ENCODE measurements at regions not wholly inside any gene's neighbourhood (a gene's known extent, or its start where the extent isn't known, plus 50 kb on each side); places are given as distances from the start of the nearest gene placed in this dataset.

- POLR2A ChIA-PET, result interaction anchor here (0.5 kb wide), 1 partner anchor 268 kb away, joined by 3 read pairs; no protein-coding TSS in a partner anchor
- Histone ChIP-seq H3K36me3 (ENCODE audit: insufficient read depth, low read length) (no peaks in the 10 kb centered on the region), H2AFZ (ENCODE audit: low read length) (no peak overlapping the region), H3K27ac (ENCODE audit: low read depth, low read length, poor library complexity, severe bottlenecking) (no peak overlapping the region), H3K9me2 (ENCODE audit: insufficient read depth, low read length) (no peaks in the 10 kb centered on the region), H3K79me2 (ENCODE audit: insufficient read depth, low read depth, low read length) (no peaks in the 10 kb centered on the region), H3K4me1 (ENCODE audit: insufficient read depth, low read length, poor library complexity, severe bottlenecking) (no peaks in the 10 kb centered on the region), H4K20me1 (ENCODE audit: insufficient read depth, low read length) (no peaks in the 10 kb centered on the region), H3K4me3 (ENCODE audit: low read depth, low read length, poor library complexity, severe bottlenecking) (no peak overlapping the region), H3K4me2 (ENCODE audit: low read length) (no peak overlapping the region), H3K9me3 (ENCODE audit: low read length) (no peaks in the 10 kb centered on the region)
- CTCF ChIA-PET (ENCODE audit: unreplicated experiment), result no interaction called here
- intact Hi-C loops (cut with micrococcal nuclease; ENCODE audit: unreplicated experiment), result no loop called here
- DNase-seq (ENCODE audit: low spot score), result no peak
- BruUV-seq (replicated peaks), result no TSS peak
- no peak for TF ChIP-seq EZH2phosphoT487 (IDR thresholded peaks at IDR 0.05; ENCODE audit: borderline replicate concordance, low read depth, low read length)
- TF ChIP-seq CTCF (conservative IDR thresholded peaks at IDR 0.05; ENCODE audit: low read length), result no peak
These were observed 176.9 kb upstream of the ESRRG start for GRCh38 chr1:216900116-216900620.

GRCh38 chr1:216898801-216899200, 175.6 kb upstream of the ESRRG start:
- Histone ChIP-seq H3K9me3 (ENCODE audit: low read length) (no peaks in the 10 kb centered on the region), H2AFZ (ENCODE audit: low read length) (no peak overlapping the region), H4K20me1 (ENCODE audit: insufficient read depth, low read length) (no peaks in the 10 kb centered on the region), H3K79me2 (ENCODE audit: insufficient read depth, low read depth, low read length) (no peaks in the 10 kb centered on the region), H3K9me2 (ENCODE audit: insufficient read depth, low read length) (no peaks in the 10 kb centered on the region), H3K4me2 (ENCODE audit: low read length) (no peak overlapping the region), H3K4me3 (ENCODE audit: low read depth, low read length, poor library complexity, severe bottlenecking) (no peak overlapping the region), H3K36me3 (ENCODE audit: insufficient read depth, low read length) (no peaks in the 10 kb centered on the region), H3K4me1 (ENCODE audit: insufficient read depth, low read length, poor library complexity, severe bottlenecking) (no peaks in the 10 kb centered on the region), H3K27ac (ENCODE audit: low read depth, low read length, poor library complexity, severe bottlenecking) (no peak overlapping the region)
- intact Hi-C loops (cut with micrococcal nuclease; ENCODE audit: unreplicated experiment), result no loop called here
- CTCF ChIA-PET (ENCODE audit: unreplicated experiment), result no interaction called here
- BruUV-seq (replicated peaks), result no TSS peak
- no peak for TF ChIP-seq EZH2phosphoT487 (IDR thresholded peaks at IDR 0.05; ENCODE audit: borderline replicate concordance, low read depth, low read length)
- no peak for TF ChIP-seq CTCF (conservative IDR thresholded peaks at IDR 0.05; ENCODE audit: low read length)
- POLR2A ChIA-PET, result no interaction called here
- no peak for DNase-seq (ENCODE audit: low spot score)

GRCh38 chr1:216896146-216896545, 172.9 kb upstream of the ESRRG start:
- ChIA-PET POLR2A (no interaction called here), CTCF (ENCODE audit: unreplicated experiment) (no interaction called here)
- H3K27ac ChIP-seq (ENCODE audit: low read depth, low read length, poor library complexity, severe bottlenecking), result no peak overlapping the region
- H3K4me2 ChIP-seq (ENCODE audit: low read length), result no peak overlapping the region
- no peaks in the 10 kb centered on the region for H3K79me2 ChIP-seq (ENCODE audit: insufficient read depth, low read depth, low read length)
- H3K4me1 ChIP-seq (ENCODE audit: insufficient read depth, low read length, poor library complexity, severe bottlenecking), result no peaks in the 10 kb centered on the region
- intact Hi-C loops (cut with micrococcal nuclease; ENCODE audit: unreplicated experiment), result no loop called here
- no peak overlapping the region for H2AFZ ChIP-seq (ENCODE audit: low read length)
- no peaks in the 10 kb centered on the region for H3K36me3 ChIP-seq (ENCODE audit: insufficient read depth, low read length)
- no peak overlapping the region for H3K4me3 ChIP-seq (ENCODE audit: low read depth, low read length, poor library complexity, severe bottlenecking)
- no TSS peak for BruUV-seq (replicated peaks)
- H3K9me2 ChIP-seq (ENCODE audit: insufficient read depth, low read length), result no peaks in the 10 kb centered on the region
- DNase-seq (ENCODE audit: low spot score), result no peak
- H4K20me1 ChIP-seq (ENCODE audit: insufficient read depth, low read length), result no peaks in the 10 kb centered on the region
- TF ChIP-seq EZH2phosphoT487 (IDR thresholded peaks at IDR 0.05; ENCODE audit: borderline replicate concordance, low read depth, low read length) (no peak), CTCF (conservative IDR thresholded peaks at IDR 0.05; ENCODE audit: low read length) (no peak)
- no peaks in the 10 kb centered on the region for H3K9me3 ChIP-seq (ENCODE audit: low read length)

Data from OCI-LY7 (cell line).